GM10248 (cell line): ENCODE measurements at regions not wholly inside any gene's neighbourhood (a gene's known extent, or its start where the extent isn't known, plus 50 kb on each side); places are given as distances from the start of the nearest gene placed in this dataset.

Experiments used
- CTCF ChIA-PET: fragments of 300-600 bp; sonication (Branson Sonifier 250); formaldehyde crosslinking; extraction: SDS; loops from one replicate; lab custom pipeline; 2021; ENCODE audit warnings: antibody characterized with exemption; lab: Yijun Ruan, JAX
- POLR2A ChIA-PET: fragments of 350-650 bp; sonication (Branson Sonifier 250); formaldehyde crosslinking; extraction: SDS; loops from one replicate; lab custom pipeline; 2020; ENCODE audit warnings: antibody characterized with exemption; lab: Yijun Ruan, JAX
- DNase-seq: peaks from one replicate; pipeline ENCODE4 v3.0.0; 2012; ENCODE audit errors: extremely low spot score
- CTCF ChIP-seq: IDR thresholded peaks from 2 replicates; pipeline ENCODE4 v1.5.1; 2012; ENCODE audit warnings: mild to moderate bottlenecking, low read depth; ENCODE audit errors: extremely low read depth, missing control alignments, control extremely low read depth

GRCh38 chr2:12240206-12240605 is 476.5 kb upstream of the TRIB2 start:
- ChIA-PET CTCF (no interaction called here), POLR2A (no interaction called here)
- no peak for TF ChIP-seq CTCF
- DNase-seq, result no peak

- ChIA-PET CTCF (no interaction called here), POLR2A (no interaction called here)
- TF ChIP-seq CTCF, result no peak
Measured at GRCh38 chr2:12243381-12243780, 473.4 kb upstream of the TRIB2 start.

DNA sequence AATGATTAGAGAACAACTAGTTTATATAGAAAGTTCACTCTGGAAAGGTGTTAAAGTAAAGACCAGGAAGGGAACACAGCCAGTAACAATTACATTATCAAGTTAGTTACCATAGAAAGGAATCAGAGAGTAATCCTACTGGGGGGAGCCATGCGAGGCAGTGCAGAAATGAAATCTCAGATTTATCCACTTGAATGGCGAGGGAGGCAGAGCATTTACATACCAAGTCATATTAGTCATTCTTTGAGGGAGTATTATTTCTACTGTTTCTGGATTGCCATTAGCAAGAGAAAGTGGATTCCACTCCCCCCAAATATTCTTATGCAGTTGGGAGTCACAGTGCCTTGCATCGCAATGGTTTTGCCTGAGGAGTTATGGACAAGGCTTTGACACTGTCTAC is 472.7 kb upstream of the TRIB2 start:
- CTCF ChIA-PET, result no interaction called here

More at GRCh38 chr2:12243381-12243780, 473.4 kb upstream of the TRIB2 start:
- no peak for DNase-seq

GRCh38 chr2:12251121-12251520 is 465.6 kb upstream of the TRIB2 start:
- no peak for DNase-seq
- ChIA-PET POLR2A (no interaction called here), CTCF (no interaction called here)
- TF ChIP-seq CTCF, result no peak

More for the DNA sequence above, 472.7 kb upstream of the TRIB2 start:
- TF ChIP-seq CTCF, result no peak
- no peak for DNase-seq
- POLR2A ChIA-PET, result no interaction called here

DNA sequence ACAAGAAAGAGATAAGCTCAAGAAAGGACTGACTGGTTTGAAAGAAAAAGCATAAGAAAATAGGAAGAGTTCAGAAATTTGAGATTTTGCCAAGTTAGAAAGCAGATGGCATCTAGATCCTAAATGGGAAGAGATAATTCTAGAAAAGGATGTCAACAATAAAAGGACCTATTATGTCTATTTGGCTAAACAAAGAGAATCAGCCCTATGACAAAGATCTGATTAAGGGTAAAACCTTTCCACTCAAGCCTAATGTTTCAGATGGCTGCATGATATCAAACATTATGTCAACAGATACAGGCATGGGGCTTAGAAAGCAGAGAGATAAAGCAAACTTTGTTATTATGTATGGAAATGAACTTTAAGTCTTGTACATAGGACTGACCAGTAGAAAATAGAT is 465.0 kb upstream of the TRIB2 start:
- TF ChIP-seq CTCF, result no peak
- ChIA-PET CTCF (interaction anchor here (1.5 kb wide), 1 partner anchor 37 kb away, joined by 3 read pairs; no protein-coding TSS in a partner anchor), POLR2A (no interaction called here)
- DNase-seq, result no peak

GRCh38 chr2:12253167-12253778 is 463.5 kb upstream of the TRIB2 start:
- ChIA-PET POLR2A (no interaction called here), CTCF (interaction anchor here (1.0 kb wide), 1 partner anchor 35 kb away, joined by 3 read pairs; no protein-coding TSS in a partner anchor)
- DNase-seq, result no peak
- TF ChIP-seq CTCF, result no peak
